RWPE2 (cell line): ENCODE measurements at regions not wholly inside any gene's neighbourhood (a gene's known extent, or its start where the extent isn't known, plus 50 kb on each side); places are given as distances from the start of the nearest gene placed in this dataset.
A peak's percentile ranks its signal among the peaks of the same experiment; 100 is the strongest.

ENCODE experiments used
- ATAC-seq: fragments of 200-7000 bp; cut with Tn5 transposase; 3 replicates; pipeline ENCODE4 v1.9.1; 2021; ENCODE audit warnings: low read depth
- DNase-seq: peaks from one replicate; pipeline ENCODE4 v3.0.0-alpha.2; 2020; ENCODE audit warnings: low spot score
- H3K27ac ChIP-seq: fragments of 450-650 bp; 2 replicates; pipeline ENCODE4 v1.5.1; 2017; ENCODE audit warnings: mild to moderate bottlenecking; ENCODE audit not compliant: poor library complexity, severe bottlenecking
- H3K27me3 ChIP-seq: fragments of 250-450 bp; sonication (Bioruptor Pico); 2 replicates; pipeline ENCODE4 v1.5.1; 2021; ENCODE audit warnings: mild to moderate bottlenecking, moderate library complexity; ENCODE audit not compliant: insufficient read depth, poor library complexity, severe bottlenecking
- H3K36me3 ChIP-seq: fragments of 250-450 bp; sonication (Bioruptor Pico); 2 replicates; pipeline ENCODE4 v1.5.1; 2020; ENCODE audit warnings: low read depth, mild to moderate bottlenecking, moderate library complexity
- H3K4me1 ChIP-seq: fragments of 250-450 bp; sonication (Bioruptor Pico); 2 replicates; pipeline ENCODE4 v1.5.1; 2021; ENCODE audit warnings: mild to moderate bottlenecking, moderate library complexity; ENCODE audit not compliant: insufficient read depth, poor library complexity, severe bottlenecking
- H3K4me3 ChIP-seq: fragments of 250-450 bp; sonication (Bioruptor Pico); 2 replicates; pipeline ENCODE4 v1.5.1; 2021; ENCODE audit warnings: mild to moderate bottlenecking, moderate library complexity; ENCODE audit not compliant: severe bottlenecking
- H3K9me3 ChIP-seq: fragments of 250-450 bp; sonication (Bioruptor Pico); 2 replicates; pipeline ENCODE4 v1.5.1; 2021; ENCODE audit warnings: mild to moderate bottlenecking, moderate library complexity; ENCODE audit not compliant: severe bottlenecking
- TF ChIP-seq, protein P1 (sequence below): fragments of 450-650 bp; IDR thresholded peaks from one replicate; pipeline ENCODE4 v1.5.1; 2017; ENCODE audit warnings: mild to moderate bottlenecking, moderate library complexity; ENCODE audit not compliant: poor library complexity, severe bottlenecking

DNA sequence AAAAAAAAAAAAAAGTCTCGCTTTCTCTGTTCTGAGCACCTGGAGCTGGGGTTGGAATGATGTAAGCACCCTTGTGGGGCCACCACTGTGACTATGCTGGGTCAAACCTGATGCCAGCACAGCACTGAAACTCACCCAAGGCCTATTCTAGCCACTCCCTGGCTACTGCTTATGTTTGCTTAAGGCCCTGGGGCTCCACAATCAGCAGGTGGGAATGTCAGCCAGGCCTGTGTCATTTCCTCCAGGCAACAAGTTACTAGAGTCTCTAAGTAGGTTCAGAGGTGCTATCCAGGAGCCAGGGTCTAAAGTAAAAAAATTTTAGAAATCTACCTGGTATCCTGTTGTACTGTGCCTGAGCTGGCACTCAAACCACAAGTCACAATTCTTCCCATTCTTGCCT is 1306.8 kb downstream of the STIM2 start:
- ATAC-seq (peak; percentile 95), DNase-seq (peak; percentile 45)
- Histone ChIP-seq H3K9me3 (no peaks in the 10 kb centered on the region), H3K27ac (peak overlapping the region; percentile 21), H3K36me3 (no peaks in the 10 kb centered on the region), H3K4me3 (no peak overlapping the region), H3K27me3 (no peaks in the 10 kb centered on the region), H3K4me1 (peaks cover 3% of the 10 kb centered on the region)
- TF ChIP-seq, protein P1, sequence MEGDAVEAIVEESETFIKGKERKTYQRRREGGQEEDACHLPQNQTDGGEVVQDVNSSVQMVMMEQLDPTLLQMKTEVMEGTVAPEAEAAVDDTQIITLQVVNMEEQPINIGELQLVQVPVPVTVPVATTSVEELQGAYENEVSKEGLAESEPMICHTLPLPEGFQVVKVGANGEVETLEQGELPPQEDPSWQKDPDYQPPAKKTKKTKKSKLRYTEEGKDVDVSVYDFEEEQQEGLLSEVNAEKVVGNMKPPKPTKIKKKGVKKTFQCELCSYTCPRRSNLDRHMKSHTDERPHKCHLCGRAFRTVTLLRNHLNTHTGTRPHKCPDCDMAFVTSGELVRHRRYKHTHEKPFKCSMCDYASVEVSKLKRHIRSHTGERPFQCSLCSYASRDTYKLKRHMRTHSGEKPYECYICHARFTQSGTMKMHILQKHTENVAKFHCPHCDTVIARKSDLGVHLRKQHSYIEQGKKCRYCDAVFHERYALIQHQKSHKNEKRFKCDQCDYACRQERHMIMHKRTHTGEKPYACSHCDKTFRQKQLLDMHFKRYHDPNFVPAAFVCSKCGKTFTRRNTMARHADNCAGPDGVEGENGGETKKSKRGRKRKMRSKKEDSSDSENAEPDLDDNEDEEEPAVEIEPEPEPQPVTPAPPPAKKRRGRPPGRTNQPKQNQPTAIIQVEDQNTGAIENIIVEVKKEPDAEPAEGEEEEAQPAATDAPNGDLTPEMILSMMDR, result no peak

DNA sequence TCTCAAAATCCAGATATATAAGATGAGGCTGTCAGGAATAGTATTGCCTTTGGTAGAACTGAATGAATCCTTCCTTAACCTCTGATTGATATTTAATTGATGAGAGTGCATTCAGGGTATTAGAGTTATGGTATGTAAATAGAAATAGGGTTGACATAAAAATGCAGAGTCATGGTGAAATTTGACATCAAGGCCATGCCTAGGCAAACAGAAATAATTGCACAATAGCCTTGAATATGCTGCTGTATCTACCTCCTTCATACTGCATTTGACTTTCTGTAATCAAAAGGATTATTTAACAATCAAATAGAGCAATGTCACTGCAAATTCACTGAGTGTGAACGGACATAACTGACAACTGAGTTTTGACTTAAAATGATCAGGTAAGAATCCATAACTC is 1316.3 kb downstream of the STIM2 start:
- H3K27me3 ChIP-seq, result no peaks in the 10 kb centered on the region
- no peak for DNase-seq
- H3K4me1 ChIP-seq, result no peaks in the 10 kb centered on the region
- TF ChIP-seq, protein P1, result no peak
- no peak overlapping the region for H3K27ac ChIP-seq
- no peaks in the 10 kb centered on the region for H3K9me3 ChIP-seq
- no peaks in the 10 kb centered on the region for H3K36me3 ChIP-seq
- H3K4me3 ChIP-seq, result no peak overlapping the region
- ATAC-seq, result no peak

DNA sequence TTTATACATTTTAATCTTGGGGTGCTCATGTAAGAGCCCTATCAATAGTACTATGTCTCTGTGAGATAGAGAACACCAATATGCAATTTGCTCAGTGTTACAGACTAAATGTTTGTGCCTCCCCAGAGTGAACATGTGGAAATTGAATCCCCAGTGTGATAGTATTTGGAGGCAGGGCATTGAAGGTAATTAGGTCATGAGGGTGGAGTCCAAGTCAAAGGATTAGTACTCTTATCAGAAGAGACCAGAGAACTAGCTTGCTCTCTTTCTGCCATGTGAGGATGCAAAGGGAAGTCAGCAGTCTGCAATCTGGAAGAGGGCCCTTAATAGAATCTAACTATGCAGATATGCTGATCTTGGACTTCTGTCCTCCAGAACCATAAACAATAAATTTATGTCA is 1317.0 kb downstream of the STIM2 start:
- no peak overlapping the region for H3K4me3 ChIP-seq
- TF ChIP-seq, protein P1, result no peak
- H3K36me3 ChIP-seq, result no peaks in the 10 kb centered on the region
- no peaks in the 10 kb centered on the region for H3K9me3 ChIP-seq
- H3K27ac ChIP-seq, result no peak overlapping the region
- H3K4me1 ChIP-seq, result no peaks in the 10 kb centered on the region
- ATAC-seq (no peak), DNase-seq (no peak)
- no peaks in the 10 kb centered on the region for H3K27me3 ChIP-seq

DNA sequence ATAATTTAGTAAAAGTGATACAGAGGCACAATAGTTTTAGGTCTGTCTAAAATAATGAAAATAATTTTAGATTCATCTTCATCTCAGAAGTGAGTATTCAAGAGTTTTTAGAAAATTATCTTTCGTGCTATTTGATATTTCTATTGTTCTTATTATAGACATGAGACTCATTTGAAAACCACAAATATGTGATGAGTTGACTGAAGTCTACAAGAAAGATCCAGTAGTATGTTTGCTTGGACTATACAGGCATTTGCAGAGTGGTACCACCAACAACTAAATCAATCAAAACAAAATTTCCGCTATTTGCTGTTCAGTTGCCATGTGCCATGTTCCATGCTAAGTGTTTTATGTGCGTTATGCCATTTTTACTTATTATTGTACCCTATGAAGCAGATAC is 1318.5 kb downstream of the STIM2 start:
- H3K4me1 ChIP-seq, result no peaks in the 10 kb centered on the region
- DNase-seq (no peak), ATAC-seq (no peak)
- no peaks in the 10 kb centered on the region for H3K36me3 ChIP-seq
- no peak overlapping the region for H3K4me3 ChIP-seq
- H3K9me3 ChIP-seq, result no peaks in the 10 kb centered on the region
- TF ChIP-seq, protein P1, result no peak
- H3K27ac ChIP-seq, result no peak overlapping the region
- H3K27me3 ChIP-seq, result no peaks in the 10 kb centered on the region

DNA sequence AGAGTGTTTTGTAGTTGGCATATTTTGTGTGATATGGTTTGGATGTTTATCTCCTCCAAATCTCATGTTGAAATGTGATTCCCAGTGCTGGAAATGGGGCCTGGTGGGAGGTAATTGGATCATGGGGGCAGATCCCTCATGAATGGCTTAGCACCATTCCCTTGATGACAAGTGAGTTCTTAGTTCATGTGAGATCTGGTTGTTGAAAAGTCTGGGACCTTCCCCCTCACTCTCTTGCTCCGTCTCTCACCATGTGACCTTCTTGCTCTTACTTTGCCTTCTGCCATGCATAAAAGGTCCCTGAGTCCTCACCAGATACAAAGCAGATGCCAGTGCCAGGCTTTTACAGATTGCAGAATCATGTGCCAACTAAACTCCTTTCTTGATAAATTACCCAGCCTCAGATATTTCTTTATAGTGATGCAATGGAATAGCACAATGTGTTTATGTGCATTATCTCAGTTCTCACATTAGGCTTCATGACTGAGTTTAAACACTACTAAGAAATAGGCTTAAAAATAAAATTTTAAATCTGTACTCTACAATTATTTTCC is 1348.8 kb downstream of the STIM2 start:
- ATAC-seq, result no peak
- no peaks in the 10 kb centered on the region for H3K9me3 ChIP-seq
- no peaks in the 10 kb centered on the region for H3K4me1 ChIP-seq
- TF ChIP-seq, protein P1, result no peak
- H3K4me3 ChIP-seq, result no peak overlapping the region
- no peak for DNase-seq
- no peaks in the 10 kb centered on the region for H3K36me3 ChIP-seq
- H3K27ac ChIP-seq, result no peak overlapping the region
- no peaks in the 10 kb centered on the region for H3K27me3 ChIP-seq
